SK-N-SH (cell line): ENCODE measurements at regions not wholly inside any gene's neighbourhood (a gene's known extent, or its start where the extent isn't known, plus 50 kb on each side); places are given as distances from the start of the nearest gene placed in this dataset.

Experiments
- EP300 ChIP-seq, 2 experiments: IDR thresholded peaks; 2 replicates each; pipeline versions ENCODE4 v1.4.0 to v1.6.1; 2012; ENCODE audit warnings: borderline replicate concordance in 1 of 2, low read depth in 1 of 2, low read length in 1 of 2
- MEF2A ChIP-seq: IDR thresholded peaks from 2 replicates; pipeline ENCODE4 v1.4.0; 2012; ENCODE audit warnings: low read depth, borderline replicate concordance
- MXI1 ChIP-seq: IDR thresholded peaks from 2 replicates; pipeline ENCODE4 v1.6.1; 2012; ENCODE audit warnings: mild to moderate bottlenecking, low read depth, low read length, improper control_type of control experiment
- PBX3 ChIP-seq: IDR thresholded peaks from 2 replicates; pipeline ENCODE4; 2012
- TEAD4 ChIP-seq: IDR thresholded peaks from 2 replicates; pipeline ENCODE4 v1.4.0; 2012; ENCODE audit warnings: mild to moderate bottlenecking, borderline replicate concordance; ENCODE audit not compliant: insufficient read depth
- USF2 ChIP-seq: fragments of 150-350 bp; IDR thresholded peaks from 2 replicates; pipeline ENCODE4 v1.6.1; 2017; ENCODE audit warnings: antibody characterized with exemption, low read length, low read depth, borderline replicate concordance
- YY1 ChIP-seq: IDR thresholded peaks from 2 replicates; pipeline ENCODE4 v1.4.0; 2012; ENCODE audit warnings: low read depth, mild to moderate bottlenecking
- TF ChIP-seq, protein P1 (sequence below): fragments of 200-600 bp; sonication (generic); IDR thresholded peaks from 2 replicates; pipeline ENCODE4 v1.6.1; 2017; ENCODE audit warnings: antibody characterized with exemption, mild to moderate bottlenecking, moderate library complexity
- TF ChIP-seq, protein P2 (sequence below): IDR thresholded peaks from 2 replicates; pipeline ENCODE4 v1.6.1; 2012; ENCODE audit warnings: mild to moderate bottlenecking, low read depth, low read length, moderate library complexity

DNA sequence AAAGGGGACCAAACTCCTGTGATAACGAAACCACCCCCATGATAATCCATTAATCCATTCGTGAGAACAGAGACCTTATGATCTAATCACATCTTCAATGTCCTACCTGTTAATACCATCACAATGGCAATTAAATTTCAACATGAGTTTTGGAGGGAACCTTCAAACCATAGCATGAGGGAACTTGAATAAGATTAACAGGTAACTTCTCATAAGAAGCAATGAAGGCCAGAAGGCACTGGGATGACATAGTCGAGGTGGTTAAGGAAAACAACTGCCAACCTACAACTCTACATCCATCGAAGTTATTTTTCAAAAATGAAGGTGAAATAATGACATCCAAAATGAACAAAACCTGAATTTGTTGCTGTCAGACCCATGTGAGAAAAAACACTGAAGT is 478.9 kb downstream of the EDEM1 start:
- TF ChIP-seq MEF2A (no peak), TEAD4 (no peak), PBX3 (no peak), YY1 (no peak), MXI1 (no peak), EP300 (IDR thresholded peaks at IDR 0.05; ENCODE audit: borderline replicate concordance in 1 of 2, low read depth in 1 of 2, low read length in 1 of 2) (no peak), USF2 (no peak)
- TF ChIP-seq, protein P1, sequence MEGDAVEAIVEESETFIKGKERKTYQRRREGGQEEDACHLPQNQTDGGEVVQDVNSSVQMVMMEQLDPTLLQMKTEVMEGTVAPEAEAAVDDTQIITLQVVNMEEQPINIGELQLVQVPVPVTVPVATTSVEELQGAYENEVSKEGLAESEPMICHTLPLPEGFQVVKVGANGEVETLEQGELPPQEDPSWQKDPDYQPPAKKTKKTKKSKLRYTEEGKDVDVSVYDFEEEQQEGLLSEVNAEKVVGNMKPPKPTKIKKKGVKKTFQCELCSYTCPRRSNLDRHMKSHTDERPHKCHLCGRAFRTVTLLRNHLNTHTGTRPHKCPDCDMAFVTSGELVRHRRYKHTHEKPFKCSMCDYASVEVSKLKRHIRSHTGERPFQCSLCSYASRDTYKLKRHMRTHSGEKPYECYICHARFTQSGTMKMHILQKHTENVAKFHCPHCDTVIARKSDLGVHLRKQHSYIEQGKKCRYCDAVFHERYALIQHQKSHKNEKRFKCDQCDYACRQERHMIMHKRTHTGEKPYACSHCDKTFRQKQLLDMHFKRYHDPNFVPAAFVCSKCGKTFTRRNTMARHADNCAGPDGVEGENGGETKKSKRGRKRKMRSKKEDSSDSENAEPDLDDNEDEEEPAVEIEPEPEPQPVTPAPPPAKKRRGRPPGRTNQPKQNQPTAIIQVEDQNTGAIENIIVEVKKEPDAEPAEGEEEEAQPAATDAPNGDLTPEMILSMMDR = no peak
- TF ChIP-seq, protein P2, sequence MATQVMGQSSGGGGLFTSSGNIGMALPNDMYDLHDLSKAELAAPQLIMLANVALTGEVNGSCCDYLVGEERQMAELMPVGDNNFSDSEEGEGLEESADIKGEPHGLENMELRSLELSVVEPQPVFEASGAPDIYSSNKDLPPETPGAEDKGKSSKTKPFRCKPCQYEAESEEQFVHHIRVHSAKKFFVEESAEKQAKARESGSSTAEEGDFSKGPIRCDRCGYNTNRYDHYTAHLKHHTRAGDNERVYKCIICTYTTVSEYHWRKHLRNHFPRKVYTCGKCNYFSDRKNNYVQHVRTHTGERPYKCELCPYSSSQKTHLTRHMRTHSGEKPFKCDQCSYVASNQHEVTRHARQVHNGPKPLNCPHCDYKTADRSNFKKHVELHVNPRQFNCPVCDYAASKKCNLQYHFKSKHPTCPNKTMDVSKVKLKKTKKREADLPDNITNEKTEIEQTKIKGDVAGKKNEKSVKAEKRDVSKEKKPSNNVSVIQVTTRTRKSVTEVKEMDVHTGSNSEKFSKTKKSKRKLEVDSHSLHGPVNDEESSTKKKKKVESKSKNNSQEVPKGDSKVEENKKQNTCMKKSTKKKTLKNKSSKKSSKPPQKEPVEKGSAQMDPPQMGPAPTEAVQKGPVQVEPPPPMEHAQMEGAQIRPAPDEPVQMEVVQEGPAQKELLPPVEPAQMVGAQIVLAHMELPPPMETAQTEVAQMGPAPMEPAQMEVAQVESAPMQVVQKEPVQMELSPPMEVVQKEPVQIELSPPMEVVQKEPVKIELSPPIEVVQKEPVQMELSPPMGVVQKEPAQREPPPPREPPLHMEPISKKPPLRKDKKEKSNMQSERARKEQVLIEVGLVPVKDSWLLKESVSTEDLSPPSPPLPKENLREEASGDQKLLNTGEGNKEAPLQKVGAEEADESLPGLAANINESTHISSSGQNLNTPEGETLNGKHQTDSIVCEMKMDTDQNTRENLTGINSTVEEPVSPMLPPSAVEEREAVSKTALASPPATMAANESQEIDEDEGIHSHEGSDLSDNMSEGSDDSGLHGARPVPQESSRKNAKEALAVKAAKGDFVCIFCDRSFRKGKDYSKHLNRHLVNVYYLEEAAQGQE = no peak
